CD4-positive, alpha-beta T cell treated with Interleukin-17A for 1 hour (primary cell): ENCODE measurements at regions not wholly inside any gene's neighbourhood (a gene's known extent, or its start where the extent isn't known, plus 50 kb on each side); places are given as distances from the start of the nearest gene placed in this dataset.
"Not testable (repeated sequence)": the region's sequence is repeated elsewhere in the genome, so short reads cannot be mapped to it uniquely, and the experiment has no call there.

Experiments
- DNase-seq: peaks from one replicate; pipeline ENCODE4 v3.0.0-alpha.2; 2020

- DNase-seq, result no peak
Measured at GRCh38 chr3:152671446-152672319, 163.2 kb upstream of the P2RY1 start.

- DNase-seq, result no peak
Measured at GRCh38 chr3:152672320-152672649, 162.6 kb upstream of the P2RY1 start.

GRCh38 chr3:152676810-152677379 lies 158.0 kb upstream of the P2RY1 start:
- no peak for DNase-seq

GRCh38 chr3:152677491-152677890 lies 157.4 kb upstream of the P2RY1 start:
- no peak for DNase-seq

GRCh38 chr3:152682477-152682876 lies 152.5 kb upstream of the P2RY1 start:
- DNase-seq, result no peak

- no peak for DNase-seq
Measured at GRCh38 chr3:152683521-152683999, 151.4 kb upstream of the P2RY1 start.

- no peak for DNase-seq
Measured at GRCh38 chr3:152684279-152684678, 150.7 kb upstream of the P2RY1 start.

GRCh38 chr3:152688313-152688712 lies 146.6 kb upstream of the P2RY1 start:
- DNase-seq, result no peak

- DNase-seq, result not testable (repeated sequence)
Measured at GRCh38 chr3:152692326-152692725, 142.6 kb upstream of the P2RY1 start.

- DNase-seq, result not testable (repeated sequence)
Measured at GRCh38 chr3:152693521-152694250, 141.2 kb upstream of the P2RY1 start.

- DNase-seq, result no peak
Measured at GRCh38 chr3:152695840-152696239, 139.1 kb upstream of the P2RY1 start.

- no peak for DNase-seq
Measured at GRCh38 chr3:152696962-152697361, 138.0 kb upstream of the P2RY1 start.

GRCh38 chr3:152703245-152703890 lies 131.6 kb upstream of the P2RY1 start:
- DNase-seq, result no peak

GRCh38 chr3:152706991-152707713 lies 127.8 kb upstream of the P2RY1 start:
- no peak for DNase-seq

GRCh38 chr3:152709659-152710058 lies 125.3 kb upstream of the P2RY1 start:
- no peak for DNase-seq

GRCh38 chr3:152710549-152710948 lies 124.4 kb upstream of the P2RY1 start:
- no peak for DNase-seq

- no peak for DNase-seq
Measured at GRCh38 chr3:152713989-152714388, 120.9 kb upstream of the P2RY1 start.

GRCh38 chr3:152714507-152714906 lies 120.4 kb upstream of the P2RY1 start:
- DNase-seq, result no peak

GRCh38 chr3:152717252-152717651 lies 117.7 kb upstream of the P2RY1 start:
- no peak for DNase-seq

GRCh38 chr3:152718810-152719209 lies 116.1 kb upstream of the P2RY1 start:
- no peak for DNase-seq

- DNase-seq, result no peak
Measured at GRCh38 chr3:152719264-152719663, 115.7 kb upstream of the P2RY1 start.

GRCh38 chr3:152720951-152721718 lies 113.8 kb upstream of the P2RY1 start:
- no peak for DNase-seq
